Vagina (tissue), 2 donors: ENCODE measurements at regions not wholly inside any gene's neighbourhood (a gene's known extent, or its start where the extent isn't known, plus 50 kb on each side); places are given as distances from the start of the nearest gene placed in this dataset.

Experiments used
- POLR2A ChIP-seq, 2 donors: fragments of 450-650 bp; IDR thresholded peaks; one replicate each; pipeline ENCODE4 v1.6.1; 2017; ENCODE audit warnings: antibody characterized with exemption in 2 of 2, mild to moderate bottlenecking in 2 of 2, moderate library complexity in 2 of 2
- POLR2AphosphoS5 ChIP-seq, 2 donors: sonication (generic); formaldehyde crosslinking; IDR thresholded peaks; one replicate each; pipeline ENCODE4 v1.9.0; 2017; ENCODE audit warnings: antibody characterized with exemption in 2 of 2, mild to moderate bottlenecking in 2 of 2, low read depth in 1 of 2; ENCODE audit not compliant: insufficient read depth in 1 of 2
- TF ChIP-seq, protein P1 (sequence below), 3 experiments: fragments of 450-650 bp in 2 of 3; fragments of 200-600 bp in 1 of 3; sonication (generic) in 1 of 3; IDR thresholded peaks; one replicate each; pipeline ENCODE4 v1.5.1; 2017 to 2019; ENCODE audit warnings: antibody characterized with exemption in 3 of 3, mild to moderate bottlenecking in 2 of 3, moderate library complexity in 2 of 3

DNA sequence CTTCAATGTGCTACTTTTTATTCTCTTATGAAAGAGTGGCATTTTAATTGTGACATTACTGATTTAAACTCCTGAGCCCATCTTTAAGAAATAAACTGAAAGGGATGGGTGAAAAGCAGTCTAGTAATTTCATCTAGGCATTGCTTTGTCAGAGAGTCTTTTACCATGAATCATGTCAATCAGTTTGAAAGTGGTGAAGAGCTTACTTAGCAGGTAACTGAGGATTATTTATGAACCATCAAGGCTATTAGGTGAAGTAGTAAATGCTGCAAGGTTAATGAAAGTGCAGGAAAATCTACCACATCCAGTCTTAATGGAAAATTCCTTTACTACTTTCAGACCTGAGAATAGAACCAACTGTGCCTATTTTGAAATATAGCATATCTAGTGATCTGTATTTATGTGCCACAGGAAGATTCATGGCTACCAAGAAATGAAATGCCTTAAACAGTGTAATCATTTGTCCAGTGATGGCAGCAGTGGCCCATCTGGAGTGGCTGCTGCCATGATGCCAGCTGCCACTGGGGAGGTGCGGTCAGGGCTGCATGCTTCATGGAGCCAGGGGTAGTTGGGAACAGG lies 368.9 kb downstream of the SLITRK6 start:
- TF ChIP-seq, protein P1, sequence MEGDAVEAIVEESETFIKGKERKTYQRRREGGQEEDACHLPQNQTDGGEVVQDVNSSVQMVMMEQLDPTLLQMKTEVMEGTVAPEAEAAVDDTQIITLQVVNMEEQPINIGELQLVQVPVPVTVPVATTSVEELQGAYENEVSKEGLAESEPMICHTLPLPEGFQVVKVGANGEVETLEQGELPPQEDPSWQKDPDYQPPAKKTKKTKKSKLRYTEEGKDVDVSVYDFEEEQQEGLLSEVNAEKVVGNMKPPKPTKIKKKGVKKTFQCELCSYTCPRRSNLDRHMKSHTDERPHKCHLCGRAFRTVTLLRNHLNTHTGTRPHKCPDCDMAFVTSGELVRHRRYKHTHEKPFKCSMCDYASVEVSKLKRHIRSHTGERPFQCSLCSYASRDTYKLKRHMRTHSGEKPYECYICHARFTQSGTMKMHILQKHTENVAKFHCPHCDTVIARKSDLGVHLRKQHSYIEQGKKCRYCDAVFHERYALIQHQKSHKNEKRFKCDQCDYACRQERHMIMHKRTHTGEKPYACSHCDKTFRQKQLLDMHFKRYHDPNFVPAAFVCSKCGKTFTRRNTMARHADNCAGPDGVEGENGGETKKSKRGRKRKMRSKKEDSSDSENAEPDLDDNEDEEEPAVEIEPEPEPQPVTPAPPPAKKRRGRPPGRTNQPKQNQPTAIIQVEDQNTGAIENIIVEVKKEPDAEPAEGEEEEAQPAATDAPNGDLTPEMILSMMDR (IDR thresholded peaks at IDR 0.05) = no peak
- no peak for TF ChIP-seq POLR2AphosphoS5 (IDR thresholded peaks at IDR 0.05; ENCODE audit: insufficient read depth in 1 of 2, low read depth in 1 of 2)
- TF ChIP-seq POLR2A (IDR thresholded peaks at IDR 0.05) = no peak
